Activated CD4-positive, alpha-beta T cell treated with anti-CD3 and anti-CD28 coated beads, Interleukin-2, amount 10 ng/mL, durations not matched to agents 24 days and 14 days (primary cell): ENCODE measurements at regions not wholly inside any gene's neighbourhood (a gene's known extent, or its start where the extent isn't known, plus 50 kb on each side); places are given as distances from the start of the nearest gene placed in this dataset.

Source experiments
- DNase-seq: peaks from one replicate; pipeline ENCODE4 v3.0.0; 2022
- H3K27ac Mint-ChIP-seq: one replicate; pipeline ENCODE4 v1.8.0; 2022; ENCODE audit warnings: mild to moderate bottlenecking, mixed read lengths
- H3K27me3 Mint-ChIP-seq: one replicate; pipeline ENCODE4 v1.8.0; 2022; ENCODE audit warnings: mixed read lengths
- H3K36me3 Mint-ChIP-seq: one replicate; pipeline ENCODE4 v1.8.0; 2022; ENCODE audit warnings: low read depth, mild to moderate bottlenecking, mixed read lengths
- H3K4me1 Mint-ChIP-seq: one replicate; pipeline ENCODE4 v1.8.0; 2021; ENCODE audit warnings: mixed read lengths
- H3K4me3 Mint-ChIP-seq: one replicate; pipeline ENCODE4 v1.8.0; 2022; ENCODE audit warnings: mild to moderate bottlenecking, moderate library complexity, mixed read lengths
- H3K9me3 Mint-ChIP-seq: one replicate; pipeline ENCODE4 v1.8.0; 2021; ENCODE audit warnings: mixed read lengths
- intact Hi-C: fragments of 100-400 bp; cut with micrococcal nuclease; formaldehyde crosslinking; loops from one replicate; pipeline ENCODE4 v1.15.1; 2023

- intact Hi-C loops, result no loop called here
- H3K36me3 Mint-ChIP-seq, result no peaks in the 10 kb centered on the region
- no peaks in the 10 kb centered on the region for H3K4me1 Mint-ChIP-seq
- no peak for DNase-seq
- no peaks in the 10 kb centered on the region for H3K27me3 Mint-ChIP-seq
- H3K4me3 Mint-ChIP-seq, result no peak overlapping the region
- peaks cover 28% of the 10 kb centered on the region for H3K9me3 Mint-ChIP-seq
- no peak overlapping the region for H3K27ac Mint-ChIP-seq
Measured at GRCh38 chr7:68537774-68538071, 1060.6 kb upstream of the AUTS2 start.

- Mint-ChIP-seq H3K9me3 (peaks cover 23% of the 10 kb centered on the region), H3K4me1 (no peaks in the 10 kb centered on the region), H3K4me3 (no peak overlapping the region), H3K27me3 (no peaks in the 10 kb centered on the region), H3K27ac (no peak overlapping the region), H3K36me3 (no peaks in the 10 kb centered on the region)
- no peak for DNase-seq
- intact Hi-C loops, result no loop called here
Measured at GRCh38 chr7:68542831-68543230, 1055.4 kb upstream of the AUTS2 start.

GRCh38 chr7:68544851-68545250 lies 1053.4 kb upstream of the AUTS2 start:
- Mint-ChIP-seq H3K9me3 (peaks cover 19% of the 10 kb centered on the region), H3K27ac (no peak overlapping the region), H3K27me3 (no peaks in the 10 kb centered on the region), H3K4me1 (no peaks in the 10 kb centered on the region), H3K36me3 (no peaks in the 10 kb centered on the region), H3K4me3 (no peak overlapping the region)
- DNase-seq, result no peak
- intact Hi-C loops, result no loop called here

GRCh38 chr7:68547181-68547580 lies 1051.1 kb upstream of the AUTS2 start:
- no peaks in the 10 kb centered on the region for H3K27me3 Mint-ChIP-seq
- intact Hi-C loops, result no loop called here
- no peak for DNase-seq
- peaks cover 12% of the 10 kb centered on the region for H3K9me3 Mint-ChIP-seq
- no peak overlapping the region for H3K27ac Mint-ChIP-seq
- H3K4me1 Mint-ChIP-seq, result no peaks in the 10 kb centered on the region
- H3K4me3 Mint-ChIP-seq, result no peak overlapping the region
- H3K36me3 Mint-ChIP-seq, result no peaks in the 10 kb centered on the region

GRCh38 chr7:68547799-68548198 lies 1050.5 kb upstream of the AUTS2 start:
- no peaks in the 10 kb centered on the region for H3K27me3 Mint-ChIP-seq
- no peak overlapping the region for H3K4me3 Mint-ChIP-seq
- H3K36me3 Mint-ChIP-seq, result no peaks in the 10 kb centered on the region
- no peak for DNase-seq
- intact Hi-C loops, result no loop called here
- H3K27ac Mint-ChIP-seq, result no peak overlapping the region
- peaks cover 12% of the 10 kb centered on the region for H3K9me3 Mint-ChIP-seq
- H3K4me1 Mint-ChIP-seq, result no peaks in the 10 kb centered on the region

- Mint-ChIP-seq H3K36me3 (no peaks in the 10 kb centered on the region), H3K27ac (no peak overlapping the region), H3K9me3 (peaks cover 12% of the 10 kb centered on the region), H3K4me1 (no peaks in the 10 kb centered on the region), H3K4me3 (no peak overlapping the region), H3K27me3 (no peaks in the 10 kb centered on the region)
- intact Hi-C loops, result no loop called here
- DNase-seq, result no peak
Measured at GRCh38 chr7:68550027-68550426, 1048.2 kb upstream of the AUTS2 start.

- H3K36me3 Mint-ChIP-seq, result no peaks in the 10 kb centered on the region
- DNase-seq, result no peak
- H3K4me3 Mint-ChIP-seq, result no peak overlapping the region
- no peaks in the 10 kb centered on the region for H3K4me1 Mint-ChIP-seq
- peaks cover 12% of the 10 kb centered on the region for H3K9me3 Mint-ChIP-seq
- H3K27me3 Mint-ChIP-seq, result no peaks in the 10 kb centered on the region
- intact Hi-C loops, result no loop called here
- H3K27ac Mint-ChIP-seq, result no peak overlapping the region
Measured at GRCh38 chr7:68550635-68551034, 1047.6 kb upstream of the AUTS2 start.

GRCh38 chr7:68556537-68556936 lies 1041.7 kb upstream of the AUTS2 start:
- no peaks in the 10 kb centered on the region for H3K4me1 Mint-ChIP-seq
- no peaks in the 10 kb centered on the region for H3K36me3 Mint-ChIP-seq
- no peak overlapping the region for H3K27ac Mint-ChIP-seq
- intact Hi-C loops, result no loop called here
- peaks cover 13% of the 10 kb centered on the region for H3K9me3 Mint-ChIP-seq
- no peaks in the 10 kb centered on the region for H3K27me3 Mint-ChIP-seq
- H3K4me3 Mint-ChIP-seq, result no peak overlapping the region
- no peak for DNase-seq

- Mint-ChIP-seq H3K27ac (no peak overlapping the region), H3K36me3 (no peaks in the 10 kb centered on the region), H3K4me1 (no peaks in the 10 kb centered on the region), H3K27me3 (no peaks in the 10 kb centered on the region), H3K9me3 (peaks cover 13% of the 10 kb centered on the region), H3K4me3 (no peak overlapping the region)
- no peak for DNase-seq
- intact Hi-C loops, result no loop called here
Measured at GRCh38 chr7:68559518-68559917, 1038.8 kb upstream of the AUTS2 start.

GRCh38 chr7:68562323-68562899 lies 1035.9 kb upstream of the AUTS2 start:
- no peak overlapping the region for H3K4me3 Mint-ChIP-seq
- H3K9me3 Mint-ChIP-seq, result peaks cover 9% of the 10 kb centered on the region
- no peak overlapping the region for H3K27ac Mint-ChIP-seq
- no peaks in the 10 kb centered on the region for H3K4me1 Mint-ChIP-seq
- no peaks in the 10 kb centered on the region for H3K27me3 Mint-ChIP-seq
- DNase-seq, result no peak
- intact Hi-C loops, result no loop called here
- H3K36me3 Mint-ChIP-seq, result no peaks in the 10 kb centered on the region

- Mint-ChIP-seq H3K4me3 (no peak overlapping the region), H3K4me1 (no peaks in the 10 kb centered on the region), H3K36me3 (no peaks in the 10 kb centered on the region), H3K9me3 (peaks cover 6% of the 10 kb centered on the region), H3K27ac (no peak overlapping the region), H3K27me3 (no peaks in the 10 kb centered on the region)
- intact Hi-C loops, result no loop called here
- no peak for DNase-seq
Measured at GRCh38 chr7:68564306-68565135, 1033.8 kb upstream of the AUTS2 start.

- no peak overlapping the region for H3K27ac Mint-ChIP-seq
- H3K27me3 Mint-ChIP-seq, result no peaks in the 10 kb centered on the region
- no peak for DNase-seq
- H3K9me3 Mint-ChIP-seq, result peaks cover 4% of the 10 kb centered on the region
- H3K4me1 Mint-ChIP-seq, result no peaks in the 10 kb centered on the region
- intact Hi-C loops, result no loop called here
- H3K4me3 Mint-ChIP-seq, result no peak overlapping the region
- H3K36me3 Mint-ChIP-seq, result no peaks in the 10 kb centered on the region
Measured at GRCh38 chr7:68571286-68571685, 1027.0 kb upstream of the AUTS2 start.

GRCh38 chr7:68573271-68574005 lies 1024.8 kb upstream of the AUTS2 start:
- Mint-ChIP-seq H3K4me1 (no peaks in the 10 kb centered on the region), H3K27ac (no peak overlapping the region), H3K9me3 (peaks cover 4% of the 10 kb centered on the region), H3K4me3 (no peak overlapping the region), H3K36me3 (no peaks in the 10 kb centered on the region), H3K27me3 (no peaks in the 10 kb centered on the region)
- DNase-seq, result no peak
- intact Hi-C loops, result no loop called here

- H3K36me3 Mint-ChIP-seq, result no peaks in the 10 kb centered on the region
- intact Hi-C loops, result no loop called here
- no peaks in the 10 kb centered on the region for H3K4me1 Mint-ChIP-seq
- no peak overlapping the region for H3K4me3 Mint-ChIP-seq
- no peak for DNase-seq
- no peaks in the 10 kb centered on the region for H3K27me3 Mint-ChIP-seq
- no peak overlapping the region for H3K27ac Mint-ChIP-seq
- H3K9me3 Mint-ChIP-seq, result peaks cover 3% of the 10 kb centered on the region
Measured at GRCh38 chr7:68576366-68576765, 1021.9 kb upstream of the AUTS2 start.
